ENCODE measurements at regions not wholly inside any gene's neighbourhood (a gene's known extent, or its start where the extent isn't known, plus 50 kb on each side); places are given as distances from the start of the nearest gene placed in this dataset.
A peak's percentile ranks its signal among the peaks of the same experiment; 100 is the strongest.
"Not testable (repeated sequence)": the region's sequence is repeated elsewhere in the genome, so short reads cannot be mapped to it uniquely, and the experiment has no call there.

GRCh38 chr16:58847902-58848661 lies 114.0 kb upstream of the GOT2 start:
- Histone ChIP-seq H3K27me3 (no peaks in the 10 kb centered on the region), H3K27ac (no peak overlapping the region), H3K9me3 (no peaks in the 10 kb centered on the region), H3K4me1 (no peaks in the 10 kb centered on the region), H3K36me3 (no peaks in the 10 kb centered on the region), H3K4me3 (no peak overlapping the region)
- no peak for TF ChIP-seq CTCF (IDR thresholded peaks at IDR 0.05)
- DNase-seq (ENCODE audit: low spot score): no peak

- not testable (repeated sequence) for H3K9me3 ChIP-seq; H3K36me3 ChIP-seq; DNase-seq (ENCODE audit: low spot score)
Observed at GRCh38 chr16:58846226-58846625, 112.1 kb upstream of the GOT2 start.

GRCh38 chr16:58843675-58844074 lies 109.6 kb upstream of the GOT2 start:
- no peak overlapping the region for H3K27ac ChIP-seq
- H3K9me3 ChIP-seq: no peaks in the 10 kb centered on the region
- H3K4me1 ChIP-seq: no peaks in the 10 kb centered on the region
- peak in 1 of 2 donors; percentile 19 for TF ChIP-seq CTCF (IDR thresholded peaks at IDR 0.05)
- H3K36me3 ChIP-seq: no peaks in the 10 kb centered on the region
- no peak overlapping the region for H3K4me3 ChIP-seq
- no peaks in the 10 kb centered on the region for H3K27me3 ChIP-seq
- DNase-seq (ENCODE audit: low spot score): no peak

More at GRCh38 chr16:58846226-58846625, 112.1 kb upstream of the GOT2 start:
- H3K27me3 ChIP-seq, H3K4me1 ChIP-seq, H3K4me3 ChIP-seq, H3K27ac ChIP-seq: not testable (repeated sequence)

- no peak for TF ChIP-seq CTCF (IDR thresholded peaks at IDR 0.05)
- Histone ChIP-seq H3K9me3 (no peaks in the 10 kb centered on the region), H3K27me3 (no peaks in the 10 kb centered on the region), H3K4me1 (no peaks in the 10 kb centered on the region), H3K27ac (no peak overlapping the region), H3K4me3 (no peak overlapping the region), H3K36me3 (no peaks in the 10 kb centered on the region)
- no peak for DNase-seq (ENCODE audit: low spot score)
Observed at GRCh38 chr16:58842746-58843145, 108.6 kb upstream of the GOT2 start.

GRCh38 chr16:58842156-58842555 lies 108.0 kb upstream of the GOT2 start:
- Histone ChIP-seq H3K4me1 (no peaks in the 10 kb centered on the region), H3K9me3 (no peaks in the 10 kb centered on the region), H3K36me3 (no peaks in the 10 kb centered on the region), H3K27me3 (no peaks in the 10 kb centered on the region), H3K27ac (no peak overlapping the region), H3K4me3 (no peak overlapping the region)
- TF ChIP-seq CTCF (IDR thresholded peaks at IDR 0.05): no peak
- DNase-seq (ENCODE audit: low spot score): no peak

GRCh38 chr16:58837950-58838349 lies 103.8 kb upstream of the GOT2 start:
- TF ChIP-seq CTCF (IDR thresholded peaks at IDR 0.05): no peak
- Histone ChIP-seq H3K4me1 (no peaks in the 10 kb centered on the region), H3K36me3 (no peaks in the 10 kb centered on the region), H3K27ac (no peak overlapping the region), H3K27me3 (no peaks in the 10 kb centered on the region), H3K9me3 (no peaks in the 10 kb centered on the region), H3K4me3 (no peak overlapping the region)
- DNase-seq (ENCODE audit: low spot score): no peak
